ENCODE measurements at regions not wholly inside any gene's neighbourhood (a gene's known extent, or its start where the extent isn't known, plus 50 kb on each side); places are given as distances from the start of the nearest gene placed in this dataset.
A peak's percentile ranks its signal among the peaks of the same experiment; 100 is the strongest.

DNA sequence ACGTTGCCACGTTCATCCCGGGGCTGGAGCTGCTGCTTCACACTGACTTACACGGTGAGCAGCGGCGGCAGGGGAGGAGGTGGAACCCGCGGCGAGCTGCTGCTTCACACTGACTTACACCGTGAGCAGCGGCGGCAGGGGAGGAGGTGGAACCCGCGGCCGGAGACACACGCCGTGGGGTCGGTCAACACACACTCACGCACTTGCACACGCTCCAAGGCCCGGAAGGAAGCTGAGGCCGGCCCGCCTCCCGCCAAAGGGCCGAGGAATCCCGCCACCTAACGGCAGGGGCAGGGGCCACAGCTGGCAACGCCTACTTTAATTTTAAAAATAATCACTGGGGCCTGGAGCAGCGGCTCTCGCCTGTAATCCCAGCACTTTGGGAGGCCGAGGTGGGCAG is 94.4 kb upstream of the FOXC1 start:
- DNase-seq (ENCODE audit: low spot score) = no peak

- no peak for DNase-seq (ENCODE audit: low spot score)
Observed at GRCh38 chr6:1515781-1516180, 93.9 kb upstream of the FOXC1 start.

GRCh38 chr6:1516742-1517520 is 92.8 kb upstream of the FOXC1 start:
- DNase-seq (ENCODE audit: low spot score) = no peak

DNA sequence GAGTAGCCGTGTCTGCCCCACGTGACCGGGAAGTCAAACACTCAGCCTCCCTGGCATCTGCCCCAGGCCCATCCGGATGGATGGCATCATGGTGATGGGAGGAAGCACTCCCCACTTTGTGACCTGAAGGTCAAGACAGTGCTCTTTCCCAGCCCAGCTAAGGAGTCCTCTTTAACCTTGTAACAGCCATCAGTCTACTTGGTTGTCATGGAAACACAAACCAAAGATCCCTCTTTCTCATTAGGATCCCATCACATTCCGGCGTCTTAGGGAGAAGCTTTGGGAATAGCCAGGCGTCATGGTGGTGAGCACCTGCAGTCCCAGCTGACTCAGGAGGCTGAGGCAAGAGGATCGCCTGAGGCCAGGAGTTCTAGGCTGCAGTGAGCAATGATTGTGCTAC is 90.9 kb upstream of the FOXC1 start:
- DNase-seq (ENCODE audit: low spot score) = no peak

DNA sequence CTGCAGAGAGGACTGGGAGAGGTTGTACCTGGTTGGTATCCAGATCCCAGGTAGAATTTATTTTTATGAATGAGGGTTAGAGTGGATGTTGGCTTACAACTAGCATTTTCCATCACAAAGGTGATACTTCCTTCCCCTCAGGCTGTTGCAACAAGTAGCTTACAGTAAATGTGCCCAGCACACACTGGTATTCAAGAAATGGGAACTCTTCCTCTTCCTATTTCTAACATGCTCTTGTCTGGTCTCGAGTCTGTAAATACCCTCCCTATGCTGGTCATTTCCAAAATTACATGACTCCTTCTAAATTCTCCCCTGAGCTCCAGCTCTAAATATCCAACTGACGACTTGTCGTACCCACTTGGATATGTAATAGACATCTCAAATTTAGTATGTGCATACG is 90.1 kb upstream of the FOXC1 start:
- no peak for DNase-seq (ENCODE audit: low spot score)

GRCh38 chr6:1522779-1523178 is 86.9 kb upstream of the FOXC1 start:
- no peak for DNase-seq (ENCODE audit: low spot score)

GRCh38 chr6:1524040-1524480 is 85.7 kb upstream of the FOXC1 start:
- peak; percentile 43 for DNase-seq (ENCODE audit: low spot score)

- no peak for DNase-seq (ENCODE audit: low spot score)
Observed at GRCh38 chr6:1525364-1526038, 84.2 kb upstream of the FOXC1 start.

DNA sequence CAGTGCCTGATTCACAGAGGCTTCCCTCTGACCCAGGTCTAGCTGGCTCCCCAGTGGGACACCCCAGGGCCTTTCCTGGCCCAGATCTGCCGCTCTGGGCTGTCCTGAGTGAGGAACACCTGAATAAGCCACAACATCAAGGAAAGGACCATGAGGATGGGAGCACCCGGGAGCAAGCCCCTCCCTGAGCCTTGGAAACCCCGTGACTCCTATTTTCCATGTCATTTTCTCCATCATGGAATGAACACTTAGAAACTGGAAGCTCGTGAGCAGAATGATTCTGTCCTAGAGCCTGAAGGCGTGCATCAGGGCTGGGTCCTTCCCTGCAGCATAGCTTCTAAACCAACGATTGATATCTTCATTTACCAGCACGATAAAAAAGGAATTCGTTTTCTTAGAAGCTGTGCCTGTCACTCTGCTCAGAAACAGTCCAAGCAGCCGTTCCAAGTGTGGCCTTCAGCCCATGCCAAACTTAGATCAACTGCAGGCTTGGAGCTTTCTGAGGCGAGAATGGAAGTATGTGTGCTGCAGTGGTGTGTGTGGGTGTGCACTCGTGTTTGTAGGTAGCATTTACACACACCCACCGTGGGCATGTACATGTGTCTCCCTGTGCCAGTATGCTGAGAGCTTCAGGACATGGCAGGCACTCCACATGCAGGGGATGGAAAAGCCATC is 83.2 kb upstream of the FOXC1 start:
- DNase-seq (ENCODE audit: low spot score) = no peak

GRCh38 chr6:1527073-1527457 is 82.7 kb upstream of the FOXC1 start:
- DNase-seq (ENCODE audit: low spot score) = no peak

- no peak for DNase-seq (ENCODE audit: low spot score)
Observed at GRCh38 chr6:1535295-1535694, 74.4 kb upstream of the FOXC1 start.

- no peak for DNase-seq (ENCODE audit: low spot score)
Observed at GRCh38 chr6:1536526-1537429, 72.9 kb upstream of the FOXC1 start.

GRCh38 chr6:1538369-1538768 is 71.3 kb upstream of the FOXC1 start:
- no peak for DNase-seq (ENCODE audit: low spot score)

- no peak for DNase-seq (ENCODE audit: low spot score)
Observed at GRCh38 chr6:1538810-1539478, 70.8 kb upstream of the FOXC1 start.

DNA sequence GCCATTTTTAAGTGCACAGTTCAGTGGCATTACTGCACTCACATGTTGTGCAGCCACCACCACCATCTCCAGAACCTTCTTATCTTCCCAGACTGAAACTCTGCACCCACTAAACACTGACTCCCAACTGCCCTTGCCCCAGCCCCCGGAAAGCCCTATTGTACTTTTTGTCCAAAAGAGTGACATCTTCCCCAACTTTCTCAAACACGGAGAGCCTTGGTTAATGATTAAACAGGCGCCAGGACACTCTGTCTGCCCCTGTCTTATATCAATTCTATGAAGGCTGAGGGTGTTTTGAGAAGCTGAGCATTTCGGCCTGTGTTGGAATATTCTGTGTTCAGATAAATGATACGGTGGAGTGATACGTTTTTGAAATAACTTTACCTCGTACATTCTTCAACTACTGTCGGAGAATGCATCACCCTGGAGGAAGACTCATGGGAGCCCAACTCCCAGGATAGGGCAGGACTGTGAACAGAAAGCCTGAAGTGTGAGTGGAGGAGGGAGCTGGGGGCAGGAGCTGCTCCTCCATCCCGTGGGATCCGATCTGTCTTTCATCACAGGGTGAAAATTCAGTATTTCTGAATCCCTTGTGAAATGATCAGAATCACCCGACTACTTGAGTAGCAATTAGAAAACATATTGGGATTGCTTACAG is 68.7 kb upstream of the FOXC1 start:
- no peak for DNase-seq (ENCODE audit: low spot score)

DNA sequence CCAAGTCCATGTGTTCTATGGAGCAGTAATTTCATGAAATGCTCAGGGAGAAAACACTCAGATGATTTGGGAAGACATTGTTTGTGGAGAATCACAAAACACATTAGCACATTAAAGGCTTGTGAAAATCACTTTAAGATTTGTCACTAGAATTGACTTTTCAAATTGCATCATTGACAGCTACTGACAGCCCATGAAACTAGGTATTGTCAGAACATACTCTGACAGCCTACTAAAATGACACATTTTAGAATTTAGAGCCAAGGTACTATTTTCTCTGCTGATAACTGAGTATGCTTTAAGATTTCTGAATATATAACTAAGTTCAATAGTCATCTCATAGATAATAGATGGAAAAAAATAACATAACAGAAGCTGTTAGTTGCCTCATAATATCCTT is 67.4 kb upstream of the FOXC1 start:
- no peak for DNase-seq (ENCODE audit: low spot score)

DNA sequence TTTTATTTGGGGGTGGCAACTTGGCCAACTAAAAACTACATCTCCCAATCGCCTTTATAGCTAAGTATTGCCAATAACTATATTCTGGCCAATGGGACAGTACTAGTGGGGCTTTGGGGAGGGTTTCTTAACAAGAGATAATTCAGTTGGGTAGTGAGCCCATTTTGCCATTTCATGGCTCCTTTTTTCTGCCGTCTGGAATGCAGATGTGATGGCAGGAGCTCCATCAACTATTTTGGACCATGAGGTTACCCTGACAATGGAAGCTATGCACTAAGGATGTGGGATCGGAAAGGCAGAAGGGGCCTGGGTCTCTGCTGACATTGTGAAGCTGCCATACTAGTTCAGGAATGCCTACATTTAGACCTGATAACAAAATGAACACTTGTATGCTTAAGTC is 67.0 kb upstream of the FOXC1 start:
- DNase-seq (ENCODE audit: low spot score) = no peak

GRCh38 chr6:1544000-1544399 is 65.7 kb upstream of the FOXC1 start:
- no peak for DNase-seq (ENCODE audit: low spot score)

- DNase-seq (ENCODE audit: low spot score) = no peak
Observed at GRCh38 chr6:1544603-1545002, 65.1 kb upstream of the FOXC1 start.

DNA sequence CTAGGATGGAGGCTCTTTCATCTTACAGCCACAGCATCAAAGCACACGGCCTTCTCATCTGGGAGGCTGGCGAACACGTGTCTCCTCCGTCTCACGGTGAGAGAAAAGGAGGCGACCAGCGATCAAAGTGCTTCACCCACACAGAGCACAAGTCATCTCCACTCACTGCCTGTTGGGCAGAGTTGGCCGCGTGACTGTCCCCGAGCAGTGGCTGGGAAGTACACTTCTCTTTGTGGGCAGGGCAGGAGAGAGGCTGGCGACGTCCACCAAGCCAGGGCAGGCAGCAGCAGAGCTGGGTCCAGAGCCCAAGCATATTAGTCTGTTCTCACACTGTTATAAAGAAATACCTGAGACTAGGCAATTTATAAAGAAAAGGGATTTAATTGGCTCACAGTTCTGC is 64.1 kb upstream of the FOXC1 start:
- no peak for DNase-seq (ENCODE audit: low spot score)

DNA sequence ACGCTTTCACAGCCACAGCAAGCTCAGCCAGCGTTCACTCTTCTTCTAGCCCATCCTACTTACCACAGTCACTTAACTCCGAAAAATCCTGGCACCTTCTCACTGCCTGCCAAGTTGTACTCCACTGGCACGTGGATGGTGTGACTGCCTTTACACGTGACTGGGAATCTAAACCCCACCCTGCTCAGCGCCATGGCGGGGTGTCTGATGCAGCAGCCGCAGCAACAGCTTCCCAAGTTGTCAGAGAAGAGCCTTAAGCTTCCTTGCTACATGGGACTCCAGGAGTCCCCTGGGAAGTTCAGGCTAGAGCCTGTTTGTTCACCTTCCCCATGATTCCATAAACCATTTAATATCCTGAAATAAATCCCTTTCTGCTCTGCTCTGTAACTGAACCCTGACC is 61.9 kb upstream of the FOXC1 start:
- DNase-seq (ENCODE audit: low spot score) = no peak

All from HuH-7.5 (cell line).